A673 (cell line): ENCODE measurements at regions not wholly inside any gene's neighbourhood (a gene's known extent, or its start where the extent isn't known, plus 50 kb on each side); places are given as distances from the start of the nearest gene placed in this dataset.

Experiments
- CTCF ChIP-seq: fragments of 300-800, 200-600 bp; sonication (generic); conservative IDR thresholded peaks from 2 replicates; pipeline ENCODE4 v1.5.1; 2017; ENCODE audit warnings: low read depth, mild to moderate bottlenecking, antibody characterized with exemption, low read length, moderate library complexity, mixed read lengths
- EZH2 ChIP-seq: fragments of 200-600 bp; sonication (generic); IDR thresholded peaks from 2 replicates; pipeline ENCODE4 v1.6.1; 2017; ENCODE audit warnings: borderline replicate concordance, low read depth, mild to moderate bottlenecking, mixed read lengths, antibody characterized with exemption, low read length; ENCODE audit not compliant: poor library complexity, severe bottlenecking

GRCh38 chr5:96527768-96528661 is 95.0 kb upstream of the PCSK1 start:
- TF ChIP-seq EZH2 (no peak), CTCF (no peak)
